IMR-90 (cell line): ENCODE measurements at regions not wholly inside any gene's neighbourhood (a gene's known extent, or its start where the extent isn't known, plus 50 kb on each side); places are given as distances from the start of the nearest gene placed in this dataset.

ENCODE experiments used
- ATAC-seq: fragments of 200-7000 bp; cut with Tn5 transposase; 2 replicates; pipeline ENCODE4 v1.9.1; 2020; ENCODE audit warnings: low read depth, mild to moderate bottlenecking, moderate library complexity
- BruUV-seq: library from RNA; stranded (reverse); fragments of 400-500 nt; replicated peaks from 2 replicates; lab custom pipeline; 2021; lab: Mats Ljungman, UMichigan
- CTCF ChIA-PET: fragments of 300-600 bp; formaldehyde crosslinking; extraction: SDS; loops from one replicate; lab custom pipeline; 2021; ENCODE audit warnings: antibody characterized with exemption; lab: Yijun Ruan, JAX
- POLR2A ChIA-PET: fragments of 300-600 bp; sonication (Branson Sonifier 250); formaldehyde crosslinking; loops from one replicate; lab custom pipeline; 2022; ENCODE audit warnings: antibody characterized with exemption; ENCODE audit not compliant: unreplicated experiment; lab: Charles Lee
- DNase-seq: peaks from one replicate; pipeline ENCODE4 v3.0.0; 2013
- H2AFZ ChIP-seq: replicated peaks from 2 replicates; pipeline ENCODE3; 2013; ENCODE audit warnings: low read length, mild to moderate bottlenecking; ENCODE audit not compliant: poor library complexity
- H2AK5ac ChIP-seq: 2 replicates; pipeline ENCODE4 v1.6.1; 2013; ENCODE audit warnings: low read depth, low read length, inconsistent platforms
- H2AK9ac ChIP-seq: replicated peaks from 2 replicates; pipeline ENCODE3; 2013; ENCODE audit warnings: mild to moderate bottlenecking, low read depth, low read length, moderate library complexity; ENCODE audit not compliant: poor library complexity
- H2BK120ac ChIP-seq: 2 replicates; pipeline ENCODE4 v1.6.1; 2013; ENCODE audit warnings: low read depth, low read length, inconsistent platforms
- H2BK15ac ChIP-seq: 3 replicates; pipeline ENCODE4 v1.6.1; 2013; ENCODE audit warnings: low read depth, low read length, inconsistent platforms
- H2BK20ac ChIP-seq: 2 replicates; pipeline ENCODE4 v1.6.1; 2013; ENCODE audit warnings: low read depth, mild to moderate bottlenecking, inconsistent platforms, low read length, moderate library complexity
- H2BK5ac ChIP-seq: 2 replicates; pipeline ENCODE4 v1.6.1; 2013; ENCODE audit warnings: mild to moderate bottlenecking, low read depth, low read length, inconsistent platforms; ENCODE audit not compliant: poor library complexity, severe bottlenecking
- H3K14ac ChIP-seq: replicated peaks from 2 replicates; pipeline ENCODE4 v1.6.1; 2013; ENCODE audit warnings: low read depth, low read length, inconsistent platforms
- H3K18ac ChIP-seq: 2 replicates; pipeline ENCODE4 v1.6.1; 2013; ENCODE audit warnings: low read depth, low read length, control low read depth
- H3K23ac ChIP-seq: 2 replicates; pipeline ENCODE4 v1.6.1; 2013; ENCODE audit warnings: low read depth, low read length, inconsistent platforms
- H3K27ac ChIP-seq: 2 replicates; pipeline ENCODE4 v1.5.1; 2013; ENCODE audit warnings: mild to moderate bottlenecking, control low read depth, low read length; ENCODE audit not compliant: insufficient read depth
- H3K27me3 ChIP-seq: 2 replicates; pipeline ENCODE4 v1.6.1; 2013; ENCODE audit warnings: low read length; ENCODE audit not compliant: control insufficient read depth, insufficient read depth
- H3K36me3 ChIP-seq: 2 replicates; pipeline ENCODE4 v1.6.1; 2013; ENCODE audit warnings: low read length, mixed read lengths; ENCODE audit not compliant: control insufficient read depth, insufficient read depth
- H3K4ac ChIP-seq: 2 replicates; pipeline ENCODE4 v1.6.1; 2013; ENCODE audit warnings: low read depth, low read length, inconsistent platforms
- H3K4me1 ChIP-seq: 2 replicates; pipeline ENCODE4 v1.6.1; 2013; ENCODE audit warnings: low read length, mixed read lengths; ENCODE audit not compliant: control insufficient read depth, insufficient read depth
- H3K4me2 ChIP-seq: 2 replicates; pipeline ENCODE4 v1.6.1; 2013; ENCODE audit warnings: low read depth, mild to moderate bottlenecking, control low read depth, low read length, moderate library complexity
- H3K4me3 ChIP-seq: 2 replicates; pipeline ENCODE4 v1.5.1; 2013; ENCODE audit warnings: low read depth, mild to moderate bottlenecking, control low read depth, low read length, moderate library complexity; ENCODE audit not compliant: insufficient read depth
- H3K56ac ChIP-seq: 2 replicates; pipeline ENCODE4 v1.6.1; 2013; ENCODE audit warnings: low read length, inconsistent platforms; ENCODE audit not compliant: insufficient read depth; ENCODE audit errors: extremely low read depth
- H3K79me1 ChIP-seq, 2 experiments: 2 replicates each; pipeline ENCODE4 v1.6.1; 2013; ENCODE audit warnings: low read length in 2 of 2, inconsistent platforms in 1 of 2, low read depth in 1 of 2
- H3K9ac ChIP-seq: 2 replicates; pipeline ENCODE4 v1.6.1; 2013; ENCODE audit warnings: low read depth, low read length, control low read depth
- H3K9me1 ChIP-seq: 2 replicates; pipeline ENCODE4 v1.6.1; 2013; ENCODE audit warnings: low read length, inconsistent platforms; ENCODE audit not compliant: insufficient read depth
- H3K9me3 ChIP-seq: 2 replicates; pipeline ENCODE4 v1.6.1; 2013; ENCODE audit warnings: low read length; ENCODE audit not compliant: control insufficient read depth, insufficient read depth
- H4K20me1 ChIP-seq: 2 replicates; pipeline ENCODE4 v1.6.1; 2013; ENCODE audit warnings: low read length, inconsistent platforms; ENCODE audit not compliant: insufficient read depth
- H4K5ac ChIP-seq: 2 replicates; pipeline ENCODE4 v1.6.1; 2013; ENCODE audit warnings: mild to moderate bottlenecking, low read depth, low read length, control low read depth
- H4K8ac ChIP-seq, 2 experiments: 2 replicates each; pipeline ENCODE4 v1.6.1; 2013; ENCODE audit warnings: low read depth in 2 of 2, low read length in 2 of 2, control low read depth in 1 of 2, inconsistent platforms in 1 of 2
- H4K91ac ChIP-seq: 2 replicates; pipeline ENCODE4 v1.6.1; 2013; ENCODE audit warnings: low read depth, low read length, inconsistent platforms; ENCODE audit not compliant: insufficient read depth
- BHLHE40 ChIP-seq: fragments of 150-350 bp; IDR thresholded peaks from 2 replicates; pipeline ENCODE4 v1.6.1; 2016; ENCODE audit warnings: mild to moderate bottlenecking, low read depth, low read length
- CEBPB ChIP-seq: IDR thresholded peaks from 2 replicates; pipeline ENCODE4 v1.6.1; 2012; ENCODE audit warnings: low read depth, low read length, improper control_type of control experiment
- CHD1 ChIP-seq: IDR thresholded peaks from 2 replicates; pipeline ENCODE4 v1.6.1; 2012; ENCODE audit warnings: low read depth, low read length, improper control_type of control experiment
- FOS ChIP-seq: fragments of 150-350 bp; IDR thresholded peaks from 2 replicates; pipeline ENCODE4 v1.6.1; 2016; ENCODE audit warnings: low read depth, low read length
- MAFK ChIP-seq: IDR thresholded peaks from 2 replicates; pipeline ENCODE4 v1.6.1; 2012; ENCODE audit warnings: low read depth, low read length, improper control_type of control experiment
- MAZ ChIP-seq: IDR thresholded peaks from 2 replicates; pipeline ENCODE4 v1.6.1; 2012; ENCODE audit warnings: low read depth, mild to moderate bottlenecking, low read length, improper control_type of control experiment, moderate library complexity, borderline replicate concordance
- MXI1 ChIP-seq: IDR thresholded peaks from 2 replicates; pipeline ENCODE4 v1.6.1; 2012; ENCODE audit warnings: low read depth, mild to moderate bottlenecking, low read length, moderate library complexity, borderline replicate concordance
- NFE2L2 ChIP-seq: fragments of 150-350 bp; IDR thresholded peaks from 2 replicates; pipeline ENCODE4 v1.6.1; 2016; ENCODE audit warnings: low read depth, mild to moderate bottlenecking, low read length
- POLR2A ChIP-seq: IDR thresholded peaks from 2 replicates; pipeline ENCODE4 v1.6.1; 2012; ENCODE audit warnings: mild to moderate bottlenecking, low read depth, low read length
- RAD21 ChIP-seq: IDR thresholded peaks from 2 replicates; pipeline ENCODE4 v1.6.1; 2012; ENCODE audit warnings: low read length, improper control_type of control experiment
- RCOR1 ChIP-seq: IDR thresholded peaks from 2 replicates; pipeline ENCODE4 v1.6.1; 2012; ENCODE audit warnings: mild to moderate bottlenecking, low read length, improper control_type of control experiment; ENCODE audit not compliant: insufficient replicate concordance
- RFX5 ChIP-seq: IDR thresholded peaks from 2 replicates; pipeline ENCODE4 v1.8.0; 2012; ENCODE audit warnings: low read depth, mild to moderate bottlenecking, low read length, moderate library complexity
- SMC3 ChIP-seq: fragments of 150-350 bp; IDR thresholded peaks from 2 replicates; pipeline ENCODE4 v1.6.1; 2016; ENCODE audit warnings: low read depth, mild to moderate bottlenecking, antibody characterized with exemption, low read length, moderate library complexity
- WGBS, 2 experiments: methylation state at CpG; one replicate each; pipeline versions ENCODE4 v1.1.5 to v1.1.7; 2013; ENCODE audit warnings: missing lambda C conversion rate in 2 of 2; ENCODE audit not compliant: insufficient read length in 1 of 2; ENCODE audit errors: extremely low coverage in 2 of 2; 5-methylcytosine and 5-hydroxymethylcytosine counted together
- dilution Hi-C: fragments of 300-500 bp; cut with HindIII; formaldehyde crosslinking; loops from one replicate; pipeline ENCODE4 v1.14.3; 2018; ENCODE audit warnings: low sequenced_read_pairs; ENCODE audit not compliant: unreplicated experiment
- in situ Hi-C: fragments of 300-500 bp; cut with MboI; formaldehyde crosslinking; loops from 3 replicates; pipeline ENCODE4 v1.14.3; 2019; ENCODE audit warnings: low sequenced_read_pairs, inconsistent platforms, mixed read lengths
- intact Hi-C: fragments of 100-400 bp; cut with micrococcal nuclease; formaldehyde crosslinking; loops from 2 replicates; pipeline ENCODE4 v1.10.0; 2022
- TF ChIP-seq, protein P1 (sequence below): conservative IDR thresholded peaks from 2 replicates; pipeline ENCODE4 v1.5.1; 2012; ENCODE audit warnings: mild to moderate bottlenecking, low read depth, low read length, improper control_type of control experiment
- TF ChIP-seq, protein P2 (sequence below): fragments of 150-350 bp; IDR thresholded peaks from 2 replicates; pipeline ENCODE4 v1.6.1; 2017; ENCODE audit warnings: mild to moderate bottlenecking, antibody characterized with exemption, low read length, low read depth
- TF ChIP-seq, protein P3 (sequence below): fragments of 150-350 bp; IDR thresholded peaks from 2 replicates; pipeline ENCODE4 v1.6.1; 2016; ENCODE audit warnings: low read depth, mild to moderate bottlenecking, low read length, moderate library complexity, borderline replicate concordance

DNA sequence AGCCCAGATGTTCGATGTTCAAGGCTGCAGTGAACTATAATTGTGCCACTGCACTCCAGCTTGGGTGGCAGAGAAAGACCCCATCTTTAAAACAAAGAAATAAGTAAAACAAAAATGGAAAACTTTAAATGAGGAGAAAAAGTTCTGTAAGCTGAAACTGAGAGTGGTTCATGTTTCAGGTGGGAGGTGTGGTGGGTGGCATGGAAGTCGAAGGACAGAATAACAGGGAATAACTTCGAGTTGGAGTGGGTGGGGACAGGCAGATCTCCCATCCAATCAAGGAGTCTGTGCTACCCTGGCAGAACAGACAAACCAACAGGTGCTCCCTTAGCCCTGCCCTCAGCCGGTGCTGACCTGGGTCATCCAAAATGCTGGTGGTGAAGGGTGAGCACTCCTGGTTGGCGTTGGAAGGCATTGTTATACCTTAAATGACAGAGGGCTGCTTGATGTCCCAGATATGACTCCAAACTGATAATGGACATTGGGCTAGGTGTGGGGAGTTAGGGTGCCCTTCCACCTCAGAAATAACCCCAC is 328.4 kb downstream of the DYSF start:
- Histone ChIP-seq H3K4me3 (no peak overlapping the region), H3K79me1 (no peaks in the 10 kb centered on the region), H3K18ac (no peak overlapping the region), H4K20me1 (no peaks in the 10 kb centered on the region; the same call in 1 of the 2 replicates), H3K4ac (no peak overlapping the region; the same call in 1 of the 2 replicates), H4K8ac (no peak overlapping the region), H2BK15ac (peak overlapping the region; percentile 45; the same call in 1 of the 3 replicates), H4K5ac (no peak overlapping the region), H3K9me3 (no peaks in the 10 kb centered on the region), H3K27ac (no peak overlapping the region), H2AK5ac (no peak overlapping the region; the same call in 1 of the 2 replicates), H3K27me3 (peaks cover 12% of the 10 kb centered on the region), H3K23ac (no peak overlapping the region), H3K4me2 (no peak overlapping the region), H3K14ac (no peak overlapping the region), H3K36me3 (no peaks in the 10 kb centered on the region), H2AK9ac (no peak overlapping the region), H3K4me1 (peaks cover 15% of the 10 kb centered on the region), H2BK20ac (no peak overlapping the region; the same call in 1 of the 2 replicates), H4K91ac (no peak overlapping the region), H3K56ac (no peak overlapping the region), H3K9ac (no peak overlapping the region), H2AFZ (no peak overlapping the region), H3K9me1 (peaks cover 12% of the 10 kb centered on the region; the same call in 1 of the 2 replicates), H2BK5ac (no peak overlapping the region), H2BK120ac (peak overlapping the region; percentile 18; the same call in 1 of the 2 replicates)
- WGBS, 2 experiments: no CpG with 5 or more reads among the region's 5 CpGs
- intact Hi-C loops (no loop called here), in situ Hi-C loops (loop anchor here (25.0 kb wide), 1 partner anchor 956 kb away; no protein-coding TSS in a partner anchor), dilution Hi-C loops (no loop called here)
- POLR2A ChIA-PET: no interaction called here
- CTCF ChIA-PET: no interaction called here
- no peak for ATAC-seq
- TF ChIP-seq, protein P1, sequence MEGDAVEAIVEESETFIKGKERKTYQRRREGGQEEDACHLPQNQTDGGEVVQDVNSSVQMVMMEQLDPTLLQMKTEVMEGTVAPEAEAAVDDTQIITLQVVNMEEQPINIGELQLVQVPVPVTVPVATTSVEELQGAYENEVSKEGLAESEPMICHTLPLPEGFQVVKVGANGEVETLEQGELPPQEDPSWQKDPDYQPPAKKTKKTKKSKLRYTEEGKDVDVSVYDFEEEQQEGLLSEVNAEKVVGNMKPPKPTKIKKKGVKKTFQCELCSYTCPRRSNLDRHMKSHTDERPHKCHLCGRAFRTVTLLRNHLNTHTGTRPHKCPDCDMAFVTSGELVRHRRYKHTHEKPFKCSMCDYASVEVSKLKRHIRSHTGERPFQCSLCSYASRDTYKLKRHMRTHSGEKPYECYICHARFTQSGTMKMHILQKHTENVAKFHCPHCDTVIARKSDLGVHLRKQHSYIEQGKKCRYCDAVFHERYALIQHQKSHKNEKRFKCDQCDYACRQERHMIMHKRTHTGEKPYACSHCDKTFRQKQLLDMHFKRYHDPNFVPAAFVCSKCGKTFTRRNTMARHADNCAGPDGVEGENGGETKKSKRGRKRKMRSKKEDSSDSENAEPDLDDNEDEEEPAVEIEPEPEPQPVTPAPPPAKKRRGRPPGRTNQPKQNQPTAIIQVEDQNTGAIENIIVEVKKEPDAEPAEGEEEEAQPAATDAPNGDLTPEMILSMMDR: no peak
- TF ChIP-seq RCOR1: no peak
- no peak for TF ChIP-seq MXI1
- no peak for TF ChIP-seq RFX5
- TF ChIP-seq CEBPB: no peak
- no peak for TF ChIP-seq MAZ
- TF ChIP-seq NFE2L2: no peak
- no peak for TF ChIP-seq FOS
- TF ChIP-seq MAFK: no peak
- TF ChIP-seq SMC3: no peak
- no peak for TF ChIP-seq RAD21
- TF ChIP-seq BHLHE40: no peak
- TF ChIP-seq, protein P2, sequence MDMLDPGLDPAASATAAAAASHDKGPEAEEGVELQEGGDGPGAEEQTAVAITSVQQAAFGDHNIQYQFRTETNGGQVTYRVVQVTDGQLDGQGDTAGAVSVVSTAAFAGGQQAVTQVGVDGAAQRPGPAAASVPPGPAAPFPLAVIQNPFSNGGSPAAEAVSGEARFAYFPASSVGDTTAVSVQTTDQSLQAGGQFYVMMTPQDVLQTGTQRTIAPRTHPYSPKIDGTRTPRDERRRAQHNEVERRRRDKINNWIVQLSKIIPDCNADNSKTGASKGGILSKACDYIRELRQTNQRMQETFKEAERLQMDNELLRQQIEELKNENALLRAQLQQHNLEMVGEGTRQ: no peak
- no peak for TF ChIP-seq CHD1
- no peak for TF ChIP-seq POLR2A
- TF ChIP-seq, protein P3, sequence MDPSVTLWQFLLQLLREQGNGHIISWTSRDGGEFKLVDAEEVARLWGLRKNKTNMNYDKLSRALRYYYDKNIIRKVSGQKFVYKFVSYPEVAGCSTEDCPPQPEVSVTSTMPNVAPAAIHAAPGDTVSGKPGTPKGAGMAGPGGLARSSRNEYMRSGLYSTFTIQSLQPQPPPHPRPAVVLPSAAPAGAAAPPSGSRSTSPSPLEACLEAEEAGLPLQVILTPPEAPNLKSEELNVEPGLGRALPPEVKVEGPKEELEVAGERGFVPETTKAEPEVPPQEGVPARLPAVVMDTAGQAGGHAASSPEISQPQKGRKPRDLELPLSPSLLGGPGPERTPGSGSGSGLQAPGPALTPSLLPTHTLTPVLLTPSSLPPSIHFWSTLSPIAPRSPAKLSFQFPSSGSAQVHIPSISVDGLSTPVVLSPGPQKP: no peak
- BruUV-seq: no TSS peak
- DNase-seq: no peak
